ENCODE measurements at regions not wholly inside any gene's neighbourhood (a gene's known extent, or its start where the extent isn't known, plus 50 kb on each side); places are given as distances from the start of the nearest gene placed in this dataset.

GRCh38 chr21:26307640-26308039 lies 137.1 kb upstream of the APP start:
- TF ChIP-seq CTCF (IDR thresholded peaks at IDR 0.05) = no peak
- TF ChIP-seq POLR2AphosphoS5 (IDR thresholded peaks at IDR 0.05; ENCODE audit: low read depth, low read length) = no peak
- no peak for TF ChIP-seq TCF7L2 (IDR thresholded peaks at IDR 0.05; ENCODE audit: low read depth, low read length)

Data from Panc1 (cell line).